Nephron progenitor cell (in vitro differentiated cells): ENCODE measurements at regions not wholly inside any gene's neighbourhood (a gene's known extent, or its start where the extent isn't known, plus 50 kb on each side); places are given as distances from the start of the nearest gene placed in this dataset.

Experiments
- DNase-seq: peaks from one replicate; pipeline ENCODE4 v3.0.0; 2021
- H3K27ac Mint-ChIP-seq: 2 replicates; pipeline ENCODE4 v1.8.0; 2021; ENCODE audit warnings: mild to moderate bottlenecking, moderate library complexity, mixed read lengths
- H3K27me3 Mint-ChIP-seq: 2 replicates; pipeline ENCODE4 v1.8.0; 2021; ENCODE audit warnings: mild to moderate bottlenecking, low read depth, mixed read lengths; ENCODE audit not compliant: poor library complexity
- H3K36me3 Mint-ChIP-seq: 2 replicates; pipeline ENCODE4 v1.8.0; 2021; ENCODE audit warnings: low read depth, mixed read lengths
- H3K4me1 Mint-ChIP-seq: 2 replicates; pipeline ENCODE4 v1.8.0; 2021; ENCODE audit warnings: mixed read lengths
- H3K4me3 Mint-ChIP-seq: 2 replicates; pipeline ENCODE4 v1.8.0; 2021; ENCODE audit warnings: mild to moderate bottlenecking, moderate library complexity, mixed read lengths
- H3K9me3 Mint-ChIP-seq: 2 replicates; pipeline ENCODE4 v1.8.0; 2021; ENCODE audit warnings: mild to moderate bottlenecking, moderate library complexity, mixed read lengths
- CTCF ChIP-seq: fragments of 200-600 bp; sonication (generic); IDR thresholded peaks from 2 replicates; pipeline ENCODE4 v1.5.0; 2021; ENCODE audit warnings: antibody characterized with exemption

- peaks cover 13% of the 10 kb centered on the region for H3K9me3 Mint-ChIP-seq
- TF ChIP-seq CTCF, result no peak
- no peaks in the 10 kb centered on the region for H3K36me3 Mint-ChIP-seq
- no peak overlapping the region for H3K4me3 Mint-ChIP-seq
- H3K27ac Mint-ChIP-seq, result no peak overlapping the region
- no peaks in the 10 kb centered on the region for H3K27me3 Mint-ChIP-seq
- DNase-seq, result no peak
- no peaks in the 10 kb centered on the region for H3K4me1 Mint-ChIP-seq
These were observed 211.3 kb upstream of the NAV3 start for GRCh38 chr12:77619425-77619824.

- Mint-ChIP-seq H3K27ac (no peak overlapping the region), H3K4me1 (no peaks in the 10 kb centered on the region), H3K4me3 (no peak overlapping the region), H3K27me3 (no peaks in the 10 kb centered on the region), H3K9me3 (peaks cover 13% of the 10 kb centered on the region), H3K36me3 (no peaks in the 10 kb centered on the region)
- no peak for TF ChIP-seq CTCF
- no peak for DNase-seq
These were observed 212.9 kb upstream of the NAV3 start for GRCh38 chr12:77617818-77618217.

GRCh38 chr12:77615332-77615731, 215.4 kb upstream of the NAV3 start:
- H3K27ac Mint-ChIP-seq, result no peak overlapping the region
- H3K9me3 Mint-ChIP-seq, result peaks cover 13% of the 10 kb centered on the region
- no peak overlapping the region for H3K4me3 Mint-ChIP-seq
- H3K36me3 Mint-ChIP-seq, result no peaks in the 10 kb centered on the region
- DNase-seq, result no peak
- no peaks in the 10 kb centered on the region for H3K4me1 Mint-ChIP-seq
- no peaks in the 10 kb centered on the region for H3K27me3 Mint-ChIP-seq
- TF ChIP-seq CTCF, result no peak

- Mint-ChIP-seq H3K9me3 (peaks cover 13% of the 10 kb centered on the region), H3K27ac (no peak overlapping the region), H3K36me3 (no peaks in the 10 kb centered on the region), H3K4me3 (no peak overlapping the region), H3K4me1 (peaks cover 13% of the 10 kb centered on the region), H3K27me3 (peaks cover 4% of the 10 kb centered on the region)
- DNase-seq, result no peak
- no peak for TF ChIP-seq CTCF
These were observed 217.3 kb upstream of the NAV3 start for GRCh38 chr12:77613411-77613810.

- DNase-seq, result no peak
- Mint-ChIP-seq H3K4me1 (peaks cover 13% of the 10 kb centered on the region), H3K27ac (no peak overlapping the region), H3K36me3 (no peaks in the 10 kb centered on the region), H3K27me3 (peaks cover 4% of the 10 kb centered on the region), H3K4me3 (no peak overlapping the region), H3K9me3 (no peaks in the 10 kb centered on the region)
- TF ChIP-seq CTCF, result no peak
These were observed 220.2 kb upstream of the NAV3 start for GRCh38 chr12:77610446-77610845.

- no peaks in the 10 kb centered on the region for H3K36me3 Mint-ChIP-seq
- no peaks in the 10 kb centered on the region for H3K9me3 Mint-ChIP-seq
- peaks cover 4% of the 10 kb centered on the region for H3K27me3 Mint-ChIP-seq
- no peak overlapping the region for H3K4me3 Mint-ChIP-seq
- peaks cover 13% of the 10 kb centered on the region for H3K4me1 Mint-ChIP-seq
- DNase-seq, result no peak
- TF ChIP-seq CTCF, result no peak
- no peak overlapping the region for H3K27ac Mint-ChIP-seq
These were observed 221.7 kb upstream of the NAV3 start for GRCh38 chr12:77609016-77609415.
